Omental fat pad (tissue), 3 donors: ENCODE measurements at regions not wholly inside any gene's neighbourhood (a gene's known extent, or its start where the extent isn't known, plus 50 kb on each side); places are given as distances from the start of the nearest gene placed in this dataset.
A peak's percentile ranks its signal among the peaks of the same experiment; 100 is the strongest.

ENCODE experiments used
- ATAC-seq: fragments of 150-250 bp; one replicate; pipeline ENCODE4 v1.9.1; 2016; ENCODE audit warnings: mild to moderate bottlenecking, moderate library complexity; ENCODE audit not compliant: low FRiP score
- DNase-seq: peaks from one replicate; pipeline ENCODE4 v3.0.0-alpha.2; 2019; ENCODE audit warnings: low spot score
- CTCF ChIP-seq, 3 donors: fragments of 450-650 bp; IDR thresholded peaks; one replicate each; pipeline ENCODE4 v1.5.1; 2016 to 2017; ENCODE audit warnings: antibody characterized with exemption in 3 of 3, mild to moderate bottlenecking in 3 of 3, moderate library complexity in 2 of 3

GRCh38 chr7:18345641-18346234, 149.8 kb upstream of the HDAC9 start:
- no peak for DNase-seq
- peak; percentile 51 for ATAC-seq

DNA sequence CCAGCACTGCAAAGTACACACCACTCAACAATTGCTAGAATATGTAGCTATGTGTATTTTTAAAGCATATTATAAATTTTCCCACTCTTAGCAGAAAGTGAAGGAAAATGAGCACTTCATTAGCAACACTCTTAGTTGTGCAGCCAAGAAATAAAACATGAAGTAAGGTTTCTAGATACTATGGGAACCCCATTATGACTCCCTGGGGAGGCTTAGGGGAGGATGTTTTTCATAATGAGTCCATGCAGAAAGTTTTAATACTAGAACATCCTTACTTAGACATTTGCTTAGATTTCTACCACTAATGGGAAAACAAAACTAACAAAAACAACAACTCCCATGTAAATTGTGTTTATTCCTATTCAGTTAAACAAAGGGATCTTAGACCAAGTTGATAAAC, 148.4 kb upstream of the HDAC9 start:
- TF ChIP-seq CTCF (IDR thresholded peaks at IDR 0.05), result no peak
- DNase-seq, result no peak
- ATAC-seq, result no peak

More at GRCh38 chr7:18345641-18346234, 149.8 kb upstream of the HDAC9 start:
- peak in 1 of 3 donors; percentile 39 for TF ChIP-seq CTCF (IDR thresholded peaks at IDR 0.05)

DNA sequence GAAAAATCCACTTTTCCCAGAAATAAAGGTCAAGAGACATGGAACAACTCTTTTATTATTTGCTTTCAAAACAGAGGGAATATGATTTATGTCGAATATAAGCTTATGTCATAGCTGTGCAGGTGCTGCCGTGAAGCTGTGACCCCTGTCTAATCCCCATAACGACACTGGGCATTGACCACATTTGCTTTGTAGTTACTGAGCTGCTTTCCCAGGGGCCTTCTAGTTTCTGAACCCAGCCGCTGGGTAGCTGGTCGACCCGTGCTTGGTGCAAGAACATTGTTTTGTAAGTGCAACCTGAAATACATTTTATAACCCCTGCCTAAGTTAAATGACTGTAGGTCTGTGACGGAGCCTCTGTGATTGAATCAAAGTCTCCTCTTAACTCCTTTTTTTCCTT, 144.9 kb upstream of the HDAC9 start:
- no peak for TF ChIP-seq CTCF (IDR thresholded peaks at IDR 0.05)
- no peak for DNase-seq
- no peak for ATAC-seq

- TF ChIP-seq CTCF (IDR thresholded peaks at IDR 0.05), result peak in 1 of 3 donors; percentile 8
- ATAC-seq (peak; percentile 70), DNase-seq (no peak)
These were observed 143.0 kb upstream of the HDAC9 start for GRCh38 chr7:18352339-18353255.

DNA sequence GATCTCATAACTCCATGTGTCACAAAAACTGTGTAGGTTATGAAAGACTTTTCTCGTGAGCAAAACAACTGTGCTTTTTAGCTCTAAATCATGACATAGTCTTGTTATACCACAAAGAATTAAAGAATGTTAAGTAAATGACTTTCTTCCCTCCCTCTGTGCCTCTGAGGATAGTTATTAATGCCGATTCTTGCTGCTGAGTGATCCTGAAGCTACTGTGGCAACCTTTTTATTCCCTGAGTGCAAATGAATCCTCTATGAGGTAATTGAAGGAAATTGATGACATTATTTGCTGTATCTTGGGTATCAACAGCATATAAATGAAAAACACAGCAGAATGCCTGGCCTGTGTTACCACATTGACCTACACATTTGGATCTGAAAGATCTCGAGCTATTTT, 142.2 kb upstream of the HDAC9 start:
- TF ChIP-seq CTCF (IDR thresholded peaks at IDR 0.05), result no peak
- no peak for ATAC-seq
- no peak for DNase-seq

- no peak for TF ChIP-seq CTCF (IDR thresholded peaks at IDR 0.05)
- ATAC-seq (no peak), DNase-seq (no peak)
These were observed 141.2 kb upstream of the HDAC9 start for GRCh38 chr7:18354108-18355085.
